Mammary epithelial cell (primary cell): ENCODE measurements at regions not wholly inside any gene's neighbourhood (a gene's known extent, or its start where the extent isn't known, plus 50 kb on each side); places are given as distances from the start of the nearest gene placed in this dataset.

Source experiments
- EZH2 ChIP-seq: IDR thresholded peaks from 2 replicates; pipeline ENCODE4 v1.6.1; 2012; ENCODE audit warnings: low read length, inconsistent platforms, borderline replicate concordance
- TF ChIP-seq, protein P1 (sequence below), 2 donors: IDR thresholded peaks in 1 of 2; conservative IDR thresholded peaks in 1 of 2; 2 replicates each; pipeline ENCODE4 v1.5.1; 2011 to 2012; ENCODE audit warnings: inconsistent platforms in 2 of 2, low read length in 2 of 2, mild to moderate bottlenecking in 2 of 2, control low read depth in 1 of 2, low read depth in 1 of 2; ENCODE audit not compliant: insufficient read depth in 1 of 2; ENCODE audit errors: extremely low read depth in 1 of 2

DNA sequence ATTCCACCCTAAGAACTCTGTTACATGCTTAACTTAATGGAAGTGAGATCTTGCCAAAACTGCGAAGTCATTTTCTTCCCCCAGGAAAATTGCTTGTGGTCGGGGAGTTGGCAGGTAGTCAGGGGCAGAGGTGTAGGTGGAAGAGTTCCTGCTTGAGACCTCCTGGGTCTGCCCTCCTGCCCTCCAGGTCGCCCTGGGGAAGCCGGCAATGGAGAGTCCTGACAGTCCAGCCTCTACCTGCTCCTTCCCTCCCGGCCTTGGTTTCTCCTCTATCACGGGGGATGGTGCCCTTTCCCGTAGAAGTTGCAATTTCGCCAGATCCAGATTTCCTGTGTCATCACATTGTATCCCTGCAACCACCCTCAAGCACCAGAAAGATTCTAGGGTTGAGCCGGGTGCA lies 463.8 kb downstream of the MATN1 start:
- TF ChIP-seq, protein P1, sequence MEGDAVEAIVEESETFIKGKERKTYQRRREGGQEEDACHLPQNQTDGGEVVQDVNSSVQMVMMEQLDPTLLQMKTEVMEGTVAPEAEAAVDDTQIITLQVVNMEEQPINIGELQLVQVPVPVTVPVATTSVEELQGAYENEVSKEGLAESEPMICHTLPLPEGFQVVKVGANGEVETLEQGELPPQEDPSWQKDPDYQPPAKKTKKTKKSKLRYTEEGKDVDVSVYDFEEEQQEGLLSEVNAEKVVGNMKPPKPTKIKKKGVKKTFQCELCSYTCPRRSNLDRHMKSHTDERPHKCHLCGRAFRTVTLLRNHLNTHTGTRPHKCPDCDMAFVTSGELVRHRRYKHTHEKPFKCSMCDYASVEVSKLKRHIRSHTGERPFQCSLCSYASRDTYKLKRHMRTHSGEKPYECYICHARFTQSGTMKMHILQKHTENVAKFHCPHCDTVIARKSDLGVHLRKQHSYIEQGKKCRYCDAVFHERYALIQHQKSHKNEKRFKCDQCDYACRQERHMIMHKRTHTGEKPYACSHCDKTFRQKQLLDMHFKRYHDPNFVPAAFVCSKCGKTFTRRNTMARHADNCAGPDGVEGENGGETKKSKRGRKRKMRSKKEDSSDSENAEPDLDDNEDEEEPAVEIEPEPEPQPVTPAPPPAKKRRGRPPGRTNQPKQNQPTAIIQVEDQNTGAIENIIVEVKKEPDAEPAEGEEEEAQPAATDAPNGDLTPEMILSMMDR (conservative IDR thresholded peaks at IDR 0.05 in 1 of 2, IDR thresholded peaks at IDR 0.05 in 1 of 2; ENCODE audit: extremely low read depth in 1 of 2, insufficient read depth in 1 of 2, low read depth in 1 of 2, low read length in 2 of 2): no peak
- TF ChIP-seq EZH2: no peak
